Adipocyte (in vitro differentiated cells): ENCODE measurements at regions not wholly inside any gene's neighbourhood (a gene's known extent, or its start where the extent isn't known, plus 50 kb on each side); places are given as distances from the start of the nearest gene placed in this dataset.
"Not testable (repeated sequence)": the region's sequence is repeated elsewhere in the genome, so short reads cannot be mapped to it uniquely, and the experiment has no call there.

Experiments used
- DNase-seq: peaks from one replicate; pipeline ENCODE4 v3.0.0-alpha.2; 2015; ENCODE audit warnings: low read depth
- H3K27me3 ChIP-seq: replicated peaks from 2 replicates; pipeline ENCODE4 v1.7.0; 2013; ENCODE audit warnings: mild to moderate bottlenecking, low read length, moderate library complexity; ENCODE audit not compliant: control insufficient read depth, insufficient read depth
- H3K36me3 ChIP-seq: 2 replicates; pipeline ENCODE4 v1.7.0; 2013; ENCODE audit warnings: low read length, mild to moderate bottlenecking, moderate library complexity; ENCODE audit not compliant: control insufficient read depth, insufficient read depth, severe bottlenecking
- H3K4me1 ChIP-seq: 2 replicates; pipeline ENCODE4 v1.7.0; 2013; ENCODE audit warnings: mild to moderate bottlenecking, low read length, moderate library complexity; ENCODE audit not compliant: control insufficient read depth, insufficient read depth
- H3K4me3 ChIP-seq: 2 replicates; pipeline ENCODE4 v1.7.0; 2013; ENCODE audit warnings: mild to moderate bottlenecking, low read length, moderate library complexity
- H3K9ac ChIP-seq: 2 replicates; pipeline ENCODE4 v1.7.0; 2013; ENCODE audit warnings: mild to moderate bottlenecking, low read length, moderate library complexity
- H3K9me3 ChIP-seq: 2 replicates; pipeline ENCODE4 v1.7.0; 2013; ENCODE audit warnings: mild to moderate bottlenecking, low read length, moderate library complexity; ENCODE audit not compliant: control insufficient read depth

GRCh38 chr6:116982401-116982800, 105.4 kb downstream of the RFX6 start:
- Histone ChIP-seq H3K4me1 (no peaks in the 10 kb centered on the region), H3K36me3 (no peaks in the 10 kb centered on the region), H3K9ac (no peak overlapping the region), H3K4me3 (no peak overlapping the region), H3K9me3 (peaks cover 24% of the 10 kb centered on the region), H3K27me3 (no peaks in the 10 kb centered on the region)
- no peak for DNase-seq

- DNase-seq, result no peak
- no peaks in the 10 kb centered on the region for H3K4me1 ChIP-seq
- no peaks in the 10 kb centered on the region for H3K27me3 ChIP-seq
- peaks cover 24% of the 10 kb centered on the region for H3K9me3 ChIP-seq
- no peaks in the 10 kb centered on the region for H3K36me3 ChIP-seq
- no peak overlapping the region for H3K4me3 ChIP-seq
- no peak overlapping the region for H3K9ac ChIP-seq
Observed at GRCh38 chr6:116983375-116983774, 106.3 kb downstream of the RFX6 start.

- H3K9me3 ChIP-seq, result peaks cover 24% of the 10 kb centered on the region
- no peak for DNase-seq
Observed at GRCh38 chr6:116986819-116987218, 109.8 kb downstream of the RFX6 start.

GRCh38 chr6:116990679-116991078, 113.6 kb downstream of the RFX6 start:
- Histone ChIP-seq H3K9me3 (no peaks in the 10 kb centered on the region), H3K4me3 (no peak overlapping the region), H3K9ac (no peak overlapping the region), H3K36me3 (no peaks in the 10 kb centered on the region), H3K4me1 (peaks cover 9% of the 10 kb centered on the region), H3K27me3 (no peaks in the 10 kb centered on the region)
- DNase-seq, result no peak

More at GRCh38 chr6:116986819-116987218, 109.8 kb downstream of the RFX6 start:
- Histone ChIP-seq H3K36me3 (no peaks in the 10 kb centered on the region), H3K27me3 (no peaks in the 10 kb centered on the region), H3K9ac (no peak overlapping the region), H3K4me1 (no peaks in the 10 kb centered on the region), H3K4me3 (no peak overlapping the region)

- no peak for DNase-seq
- Histone ChIP-seq H3K36me3 (no peaks in the 10 kb centered on the region), H3K4me1 (peaks cover 9% of the 10 kb centered on the region), H3K4me3 (no peak overlapping the region), H3K9me3 (no peaks in the 10 kb centered on the region), H3K27me3 (no peaks in the 10 kb centered on the region), H3K9ac (no peak overlapping the region)
Observed at GRCh38 chr6:116992546-116992945, 115.5 kb downstream of the RFX6 start.

GRCh38 chr6:116994447-116994846, 117.4 kb downstream of the RFX6 start:
- Histone ChIP-seq H3K27me3 (no peaks in the 10 kb centered on the region), H3K9ac (no peak overlapping the region), H3K4me3 (no peak overlapping the region), H3K36me3 (no peaks in the 10 kb centered on the region), H3K4me1 (peaks cover 9% of the 10 kb centered on the region), H3K9me3 (no peaks in the 10 kb centered on the region)
- DNase-seq, result no peak

GRCh38 chr6:116996842-116997241, 119.8 kb downstream of the RFX6 start:
- Histone ChIP-seq H3K9me3 (no peaks in the 10 kb centered on the region), H3K36me3 (no peaks in the 10 kb centered on the region), H3K27me3 (no peaks in the 10 kb centered on the region), H3K4me1 (peaks cover 9% of the 10 kb centered on the region), H3K4me3 (no peak overlapping the region), H3K9ac (no peak overlapping the region)
- no peak for DNase-seq

GRCh38 chr6:116997496-116997895, 120.5 kb downstream of the RFX6 start:
- DNase-seq, result no peak
- Histone ChIP-seq H3K27me3 (no peaks in the 10 kb centered on the region), H3K9me3 (no peaks in the 10 kb centered on the region), H3K36me3 (no peaks in the 10 kb centered on the region), H3K9ac (no peak overlapping the region), H3K4me1 (peaks cover 6% of the 10 kb centered on the region), H3K4me3 (no peak overlapping the region)

- Histone ChIP-seq H3K9ac (no peak overlapping the region), H3K36me3 (no peaks in the 10 kb centered on the region), H3K9me3 (peaks cover 4% of the 10 kb centered on the region), H3K4me1 (no peaks in the 10 kb centered on the region), H3K27me3 (no peaks in the 10 kb centered on the region), H3K4me3 (no peak overlapping the region)
- DNase-seq, result no peak
Observed at GRCh38 chr6:117007659-117008058, 130.6 kb downstream of the RFX6 start.

GRCh38 chr6:117008618-117009017, 131.6 kb downstream of the RFX6 start:
- no peak overlapping the region for H3K4me3 ChIP-seq
- H3K9me3 ChIP-seq, result peaks cover 11% of the 10 kb centered on the region
- no peaks in the 10 kb centered on the region for H3K4me1 ChIP-seq
- H3K9ac ChIP-seq, result no peak overlapping the region
- no peaks in the 10 kb centered on the region for H3K27me3 ChIP-seq
- no peak for DNase-seq
- no peaks in the 10 kb centered on the region for H3K36me3 ChIP-seq

- H3K9me3 ChIP-seq, result peaks cover 11% of the 10 kb centered on the region
- not testable (repeated sequence) for H3K27me3 ChIP-seq, H3K4me1 ChIP-seq, DNase-seq, H3K36me3 ChIP-seq, H3K4me3 ChIP-seq, H3K9ac ChIP-seq
Observed at GRCh38 chr6:117014641-117015473, 137.8 kb downstream of the RFX6 start.

- H3K4me1 ChIP-seq, H3K36me3 ChIP-seq, H3K4me3 ChIP-seq, DNase-seq, H3K27me3 ChIP-seq, H3K9ac ChIP-seq: not testable (repeated sequence)
- peaks cover 11% of the 10 kb centered on the region for H3K9me3 ChIP-seq
Observed at GRCh38 chr6:117015474-117015804, 138.4 kb downstream of the RFX6 start.
